H1 (cell line): ENCODE measurements at regions not wholly inside any gene's neighbourhood (a gene's known extent, or its start where the extent isn't known, plus 50 kb on each side); places are given as distances from the start of the nearest gene placed in this dataset.
"Not testable (repeated sequence)": the region's sequence is repeated elsewhere in the genome, so short reads cannot be mapped to it uniquely, and the experiment has no call there.

ENCODE experiments used
- CTCF ChIA-PET: fragments of 300-600 bp; sonication (Branson Sonifier 250); formaldehyde crosslinking; loops from one replicate; lab custom pipeline; 2021; ENCODE audit not compliant: partially characterized antibody; lab: Charles Lee
- POLR2A ChIA-PET: fragments of 300-600 bp; sonication (Branson Sonifier 250); formaldehyde crosslinking; loops from one replicate; lab custom pipeline; 2021; ENCODE audit warnings: inconsistent platforms; ENCODE audit not compliant: partially characterized antibody; lab: Charles Lee
- DNase-seq, 2 experiments: peaks; one replicate each; pipeline versions ENCODE4 v3.0.0 to v3.0.0-alpha.2; 2010 to 2022; ENCODE audit warnings: low spot score in 2 of 2, low read depth in 1 of 2, mixed read lengths in 1 of 2
- FAIRE-seq: peaks from 2 replicates; lab custom pipeline; 2011; peaks lifted over from hg19 to GRCh38; lab: Jason Lieb, UNC
- H2AFZ ChIP-seq: 2 replicates; pipeline ENCODE4 v1.8.1; 2012; ENCODE audit warnings: low read length, inconsistent platforms
- H2AK5ac ChIP-seq: 2 replicates; pipeline ENCODE4 v1.6.1; 2013; ENCODE audit warnings: low read depth, low read length
- H2BK120ac ChIP-seq: replicated peaks from 2 replicates; pipeline ENCODE3; 2013; ENCODE audit warnings: low read depth, low read length, inconsistent platforms
- H2BK12ac ChIP-seq: 2 replicates; pipeline ENCODE4 v1.6.1; 2013; ENCODE audit warnings: low read depth, low read length
- H2BK15ac ChIP-seq: 2 replicates; pipeline ENCODE4 v1.6.1; 2013; ENCODE audit warnings: low read length
- H2BK20ac ChIP-seq: 2 replicates; pipeline ENCODE4 v1.6.1; 2013; ENCODE audit warnings: low read length
- H2BK5ac ChIP-seq: 2 replicates; pipeline ENCODE4 v1.6.1; 2013; ENCODE audit warnings: low read depth, low read length
- H3K14ac ChIP-seq: 2 replicates; pipeline ENCODE4 v1.6.1; 2013; ENCODE audit warnings: inconsistent platforms; ENCODE audit not compliant: insufficient read length
- H3K18ac ChIP-seq: 2 replicates; pipeline ENCODE4 v1.6.1; 2013; ENCODE audit warnings: low read length; ENCODE audit errors: extremely low read depth
- H3K23ac ChIP-seq: 2 replicates; pipeline ENCODE4 v1.6.1; 2013; ENCODE audit warnings: inconsistent platforms; ENCODE audit not compliant: insufficient read length
- H3K23me2 ChIP-seq: 2 replicates; pipeline ENCODE4 v1.6.1; 2013; ENCODE audit warnings: low read depth, low read length
- H3K27ac ChIP-seq: 2 replicates; pipeline ENCODE4 v1.6.1; 2011; ENCODE audit warnings: low read depth, low read length, inconsistent platforms
- H3K27me3 ChIP-seq, 4 experiments: replicated peaks in 1 of 4; 1 replicate in 1 of 4; 2 replicates in 3 of 4; pipeline versions ENCODE4 v1.6.1 to v1.8.1; 2011 to 2013; ENCODE audit warnings: low read length in 3 of 4, mild to moderate bottlenecking in 3 of 4, inconsistent platforms in 2 of 4, mixed read lengths in 2 of 4, moderate library complexity in 1 of 4; ENCODE audit not compliant: control insufficient read depth in 3 of 4, insufficient read depth in 3 of 4; ENCODE audit errors: extremely low read depth in 1 of 4
- H3K36me3 ChIP-seq, 4 experiments: 2 replicates each; pipeline versions ENCODE4 v1.6.1 to v1.8.1; 2011 to 2013; ENCODE audit warnings: mild to moderate bottlenecking in 4 of 4, low read length in 3 of 4, moderate library complexity in 2 of 4, control low read depth in 1 of 4, inconsistent platforms in 1 of 4; ENCODE audit not compliant: insufficient read depth in 4 of 4, control insufficient read depth in 2 of 4
- H3K4ac ChIP-seq: replicated peaks from 2 replicates; pipeline ENCODE3; 2013; ENCODE audit warnings: low read length, low read depth, mixed read lengths, inconsistent platforms; ENCODE audit not compliant: insufficient read length
- H3K4me1 ChIP-seq, 4 experiments: replicated peaks in 1 of 4; 1 replicate in 1 of 4; 2 replicates in 3 of 4; pipeline versions ENCODE4 v1.6.1 to v1.8.1; 2011 to 2013; ENCODE audit warnings: low read length in 3 of 4, inconsistent platforms in 2 of 4, mixed read lengths in 1 of 4; ENCODE audit not compliant: insufficient read depth in 4 of 4, control insufficient read depth in 3 of 4
- H3K4me2 ChIP-seq, 2 experiments: 2 replicates each; pipeline versions ENCODE4 v1.6.1 to v1.8.1; 2011 to 2013; ENCODE audit warnings: low read depth in 2 of 2, low read length in 2 of 2, control low read depth in 1 of 2, inconsistent platforms in 1 of 2, mild to moderate bottlenecking in 1 of 2; ENCODE audit not compliant: insufficient read depth in 1 of 2
- H3K4me3 ChIP-seq, 4 experiments: fragments of 200-600, 300-600 bp in 1 of 4; sonication (generic), shearing (Covaris generic), sonication (Bioruptor Twin) in 1 of 4; 2 replicates each; pipeline versions ENCODE4 v1.5.1 to v1.8.1; 2011 to 2016; ENCODE audit warnings: low read length in 4 of 4, low read depth in 3 of 4, control low read depth in 2 of 4, inconsistent platforms in 2 of 4, mild to moderate bottlenecking in 2 of 4, mixed read lengths in 1 of 4, moderate library complexity in 1 of 4; ENCODE audit not compliant: insufficient read depth in 2 of 4; ENCODE audit errors: extremely low read depth in 1 of 4
- H3K56ac ChIP-seq: replicated peaks from 2 replicates; pipeline ENCODE3; 2013; ENCODE audit warnings: low read depth, mild to moderate bottlenecking, mixed read lengths, low read length, inconsistent platforms; ENCODE audit not compliant: insufficient read length
- H3K79me1 ChIP-seq: 2 replicates; pipeline ENCODE4 v1.6.1; 2013; ENCODE audit warnings: low read depth, low read length, control low read depth
- H3K79me2 ChIP-seq, 2 experiments: 2 replicates each; pipeline versions ENCODE4 v1.6.1 to v1.8.1; 2012 to 2013; ENCODE audit warnings: low read length in 2 of 2, mild to moderate bottlenecking in 2 of 2, inconsistent platforms in 1 of 2; ENCODE audit not compliant: insufficient read depth in 2 of 2, control insufficient read depth in 1 of 2
- H3K9ac ChIP-seq, 4 experiments: replicated peaks in 1 of 4; 1 replicate in 1 of 4; 2 replicates in 3 of 4; pipeline versions ENCODE4 v1.6.1 to v1.8.1; 2011 to 2013; ENCODE audit warnings: low read depth in 3 of 4, low read length in 3 of 4, control low read depth in 2 of 4, mild to moderate bottlenecking in 2 of 4, moderate library complexity in 2 of 4, inconsistent platforms in 1 of 4; ENCODE audit errors: extremely low read depth in 1 of 4
- H3K9me3 ChIP-seq, 2 experiments: 2 replicates each; pipeline versions ENCODE4 v1.6.1 to v1.8.1; 2012 to 2013; ENCODE audit warnings: mild to moderate bottlenecking in 2 of 2, moderate library complexity in 2 of 2, control low read depth in 1 of 2, inconsistent platforms in 1 of 2, low read depth in 1 of 2, low read length in 1 of 2, mixed read lengths in 1 of 2; ENCODE audit not compliant: insufficient read depth in 2 of 2
- H4K20me1 ChIP-seq, 2 experiments: replicated peaks in 1 of 2; 2 replicates each; pipeline versions ENCODE3 to v1.8.1; 2011 to 2013; ENCODE audit warnings: inconsistent platforms in 2 of 2, low read length in 2 of 2, mild to moderate bottlenecking in 1 of 2; ENCODE audit not compliant: insufficient read depth in 2 of 2, control insufficient read depth in 1 of 2
- H4K5ac ChIP-seq: 2 replicates; pipeline ENCODE4 v1.6.1; 2013; ENCODE audit warnings: low read length, low read depth, mixed read lengths, inconsistent platforms; ENCODE audit not compliant: insufficient read length
- H4K8ac ChIP-seq: 2 replicates; pipeline ENCODE4 v1.8.0; 2013; ENCODE audit warnings: mild to moderate bottlenecking, moderate library complexity, low read length, inconsistent platforms; ENCODE audit not compliant: insufficient read depth; ENCODE audit errors: extremely low read depth
- H4K91ac ChIP-seq: replicated peaks from 2 replicates; pipeline ENCODE3; 2013; ENCODE audit warnings: low read length, mixed read lengths, inconsistent platforms; ENCODE audit not compliant: insufficient read length
- BCL11A ChIP-seq, 2 experiments: IDR thresholded peaks; one replicate each; pipeline ENCODE4 v1.6.1; 2011; ENCODE audit warnings: low read depth in 2 of 2, low read length in 2 of 2, mild to moderate bottlenecking in 2 of 2
- EGR1 ChIP-seq: IDR thresholded peaks from 2 replicates; pipeline ENCODE4 v1.6.1; 2011; ENCODE audit warnings: low read depth, low read length, borderline replicate concordance
- GABPA ChIP-seq: IDR thresholded peaks from 2 replicates; pipeline ENCODE4 v1.6.1; 2011; ENCODE audit warnings: mild to moderate bottlenecking, low read length, moderate library complexity, borderline replicate concordance; ENCODE audit not compliant: insufficient read depth
- JUND ChIP-seq: IDR thresholded peaks from 2 replicates; pipeline ENCODE4 v1.6.1; 2011; ENCODE audit warnings: mild to moderate bottlenecking, improper control_type of control experiment, low read length
- MAFK ChIP-seq: IDR thresholded peaks from 2 replicates; pipeline ENCODE4 v1.6.1; 2012; ENCODE audit warnings: low read depth, mild to moderate bottlenecking, improper control_type of control experiment, low read length
- TEAD4 ChIP-seq: IDR thresholded peaks from 2 replicates; pipeline ENCODE4 v1.6.1; 2012; ENCODE audit warnings: low read depth, low read length, inconsistent platforms, mixed read lengths
- WGBS, 2 experiments: shearing (Covaris generic) in 1 of 2; methylation state at CpG; one replicate each; pipeline versions ENCODE4 v1.1.6 to v1.1.7; 2013 to 2015; ENCODE audit warnings: low lambda C conversion rate in 2 of 2, mixed read lengths in 2 of 2, inconsistent platforms in 1 of 2, low coverage in 1 of 2, missing lambda C conversion rate in 1 of 2; ENCODE audit not compliant: insufficient replicate concordance in 2 of 2, insufficient coverage in 1 of 2, insufficient read length in 1 of 2; ENCODE audit errors: extremely low coverage in 1 of 2, missing lambda C conversion rate in 1 of 2; 5-methylcytosine and 5-hydroxymethylcytosine counted together

DNA sequence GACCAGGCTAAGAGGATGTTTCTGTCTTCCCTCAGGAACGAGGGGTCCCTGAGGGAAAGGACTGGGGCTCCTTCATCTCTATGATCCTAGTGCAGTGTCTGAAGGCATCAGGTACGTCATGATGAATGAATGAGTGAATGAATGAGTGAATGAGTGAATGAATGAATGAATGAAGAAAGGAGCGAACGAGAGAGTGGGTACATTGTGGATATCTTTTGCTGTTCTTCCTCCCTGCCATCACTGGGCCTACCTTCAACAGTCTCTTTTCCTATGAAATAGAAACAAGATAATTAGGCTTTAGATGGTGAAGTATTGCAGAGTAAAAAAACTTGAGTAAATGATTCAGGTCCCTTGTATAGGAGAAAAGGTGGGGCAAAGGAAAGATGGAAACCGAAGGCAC is 111.3 kb upstream of the CRHR1 start (continued):
- TF ChIP-seq GABPA: no peak
- no peak for TF ChIP-seq EGR1
- no peak for TF ChIP-seq JUND
- TF ChIP-seq MAFK: no peak
- TF ChIP-seq BCL11A (IDR thresholded peaks at IDR 0.05; ENCODE audit: low read depth in 2 of 2, low read length in 2 of 2): no peak
- TF ChIP-seq TEAD4: no peak

GRCh38 chr17:45673759-45674158 is 110.4 kb upstream of the CRHR1 start:
- H2BK12ac ChIP-seq, H2AFZ ChIP-seq, H2BK5ac ChIP-seq, H3K4me3 ChIP-seq, H3K27me3 ChIP-seq, H2BK20ac ChIP-seq, H4K5ac ChIP-seq, H3K9ac ChIP-seq, H3K23ac ChIP-seq, DNase-seq, H3K23me2 ChIP-seq, H3K79me1 ChIP-seq, H2BK15ac ChIP-seq, H2AK5ac ChIP-seq, H3K14ac ChIP-seq, H4K8ac ChIP-seq, FAIRE-seq, H3K27ac ChIP-seq, H3K9me3 ChIP-seq, H4K91ac ChIP-seq, H3K79me2 ChIP-seq, H2BK120ac ChIP-seq, H3K56ac ChIP-seq, H3K4me1 ChIP-seq, H3K18ac ChIP-seq, H3K4me2 ChIP-seq, POLR2A ChIA-PET, H3K36me3 ChIP-seq, H4K20me1 ChIP-seq, H3K4ac ChIP-seq: not testable (repeated sequence)
- CTCF ChIA-PET: interaction anchor here (1.5 kb wide), 1 partner anchor 13 kb away, joined by 3 read pairs; no protein-coding TSS in a partner anchor
- 84% methylated on average over 5 of the region's 5 CpGs; no CpG with 5 or more reads in 1 of the 2 experiments for WGBS, 2 experiments
